ENCODE measurements at regions not wholly inside any gene's neighbourhood (a gene's known extent, or its start where the extent isn't known, plus 50 kb on each side); places are given as distances from the start of the nearest gene placed in this dataset.
"Not testable (repeated sequence)": the region's sequence is repeated elsewhere in the genome, so short reads cannot be mapped to it uniquely, and the experiment has no call there.

DNA sequence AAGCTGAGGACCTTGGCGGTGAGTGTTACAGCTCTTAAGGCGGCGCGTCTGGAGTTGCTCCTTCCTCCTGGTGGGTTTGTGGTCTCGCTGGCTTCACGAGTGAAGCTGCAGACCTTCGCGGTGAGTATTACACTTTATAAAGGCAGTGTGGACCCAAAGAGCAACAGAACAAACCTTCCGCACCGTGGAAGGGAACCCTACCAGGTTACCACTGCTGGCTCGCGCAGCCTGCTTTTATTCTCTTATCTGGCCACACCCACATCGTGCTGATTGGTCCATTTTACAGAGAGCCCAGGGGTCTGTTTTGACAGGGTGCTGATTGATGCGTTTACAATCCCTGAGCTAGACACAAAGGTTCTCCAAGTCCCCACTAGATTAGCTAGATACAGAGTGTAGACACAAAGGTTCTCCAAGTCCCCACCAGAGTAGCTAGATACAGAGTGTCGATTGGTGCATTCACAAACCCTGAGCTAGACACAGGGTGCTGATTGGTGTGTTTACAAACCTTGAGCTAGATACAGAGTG, 106.6 kb downstream of the FCRL5 start:
- ATAC-seq, result not testable (repeated sequence)

DNA sequence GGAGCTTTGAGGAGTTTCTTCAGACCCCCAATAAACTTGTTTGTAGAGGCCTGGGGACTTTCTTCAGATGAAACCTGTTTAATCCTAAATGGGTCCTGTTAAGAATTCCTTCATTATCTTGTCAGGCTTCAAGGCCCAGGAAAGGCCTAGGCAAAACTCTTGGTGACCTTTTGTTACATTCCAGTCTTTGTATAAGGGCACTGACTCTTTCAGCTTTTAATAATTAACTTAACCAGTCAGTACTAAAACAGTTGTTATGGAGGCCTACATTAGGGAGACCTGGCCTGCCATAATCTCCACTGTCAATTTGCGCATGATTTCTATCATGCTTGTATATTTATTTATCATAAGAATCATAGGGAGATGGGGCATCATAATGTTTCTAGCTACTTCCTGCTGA, 110.2 kb downstream of the FCRL5 start:
- ATAC-seq, result no peak
- TF ChIP-seq TCF4 (CRISPR knock-in tag; IDR thresholded peaks at IDR 0.05; ENCODE audit: borderline replicate concordance) (no peak), ESRRG (CRISPR knock-in tag; IDR thresholded peaks at IDR 0.05) (no peak), PPARA (CRISPR knock-in tag; IDR thresholded peaks at IDR 0.05; ENCODE audit: borderline replicate concordance) (no peak), RARB (CRISPR knock-in tag; IDR thresholded peaks at IDR 0.05) (no peak), ISL1 (CRISPR knock-in tag; IDR thresholded peaks at IDR 0.05) (no peak), ZC3H10 (CRISPR knock-in tag; IDR thresholded peaks at IDR 0.05) (no peak), TOX (CRISPR knock-in tag; IDR thresholded peaks at IDR 0.05; ENCODE audit: borderline replicate concordance) (no peak), ZFP30 (CRISPR knock-in tag; IDR thresholded peaks at IDR 0.05) (no peak)
- TF ChIP-seq, protein P1, sequence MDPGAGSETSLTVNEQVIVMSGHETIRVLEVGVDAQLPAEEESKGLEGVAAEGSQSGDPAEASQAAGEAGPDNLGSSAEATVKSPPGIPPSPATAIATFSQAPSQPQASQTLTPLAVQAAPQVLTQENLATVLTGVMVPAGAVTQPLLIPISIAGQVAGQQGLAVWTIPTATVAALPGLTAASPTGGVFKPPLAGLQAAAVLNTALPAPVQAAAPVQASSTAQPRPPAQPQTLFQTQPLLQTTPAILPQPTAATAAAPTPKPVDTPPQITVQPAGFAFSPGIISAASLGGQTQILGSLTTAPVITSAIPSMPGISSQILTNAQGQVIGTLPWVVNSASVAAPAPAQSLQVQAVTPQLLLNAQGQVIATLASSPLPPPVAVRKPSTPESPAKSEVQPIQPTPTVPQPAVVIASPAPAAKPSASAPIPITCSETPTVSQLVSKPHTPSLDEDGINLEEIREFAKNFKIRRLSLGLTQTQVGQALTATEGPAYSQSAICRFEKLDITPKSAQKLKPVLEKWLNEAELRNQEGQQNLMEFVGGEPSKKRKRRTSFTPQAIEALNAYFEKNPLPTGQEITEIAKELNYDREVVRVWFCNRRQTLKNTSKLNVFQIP (CRISPR knock-in tag; IDR thresholded peaks at IDR 0.05; ENCODE audit: borderline replicate concordance, low read depth), result no peak
- TF ChIP-seq, protein P2, sequence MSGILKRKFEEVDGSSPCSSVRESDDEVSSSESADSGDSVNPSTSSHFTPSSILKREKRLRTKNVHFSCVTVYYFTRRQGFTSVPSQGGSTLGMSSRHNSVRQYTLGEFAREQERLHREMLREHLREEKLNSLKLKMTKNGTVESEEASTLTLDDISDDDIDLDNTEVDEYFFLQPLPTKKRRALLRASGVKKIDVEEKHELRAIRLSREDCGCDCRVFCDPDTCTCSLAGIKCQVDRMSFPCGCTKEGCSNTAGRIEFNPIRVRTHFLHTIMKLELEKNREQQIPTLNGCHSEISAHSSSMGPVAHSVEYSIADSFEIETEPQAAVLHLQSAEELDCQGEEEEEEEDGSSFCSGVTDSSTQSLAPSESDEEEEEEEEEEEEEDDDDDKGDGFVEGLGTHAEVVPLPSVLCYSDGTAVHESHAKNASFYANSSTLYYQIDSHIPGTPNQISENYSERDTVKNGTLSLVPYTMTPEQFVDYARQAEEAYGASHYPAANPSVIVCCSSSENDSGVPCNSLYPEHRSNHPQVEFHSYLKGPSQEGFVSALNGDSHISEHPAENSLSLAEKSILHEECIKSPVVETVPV (CRISPR knock-in tag; IDR thresholded peaks at IDR 0.05), result no peak

DNA sequence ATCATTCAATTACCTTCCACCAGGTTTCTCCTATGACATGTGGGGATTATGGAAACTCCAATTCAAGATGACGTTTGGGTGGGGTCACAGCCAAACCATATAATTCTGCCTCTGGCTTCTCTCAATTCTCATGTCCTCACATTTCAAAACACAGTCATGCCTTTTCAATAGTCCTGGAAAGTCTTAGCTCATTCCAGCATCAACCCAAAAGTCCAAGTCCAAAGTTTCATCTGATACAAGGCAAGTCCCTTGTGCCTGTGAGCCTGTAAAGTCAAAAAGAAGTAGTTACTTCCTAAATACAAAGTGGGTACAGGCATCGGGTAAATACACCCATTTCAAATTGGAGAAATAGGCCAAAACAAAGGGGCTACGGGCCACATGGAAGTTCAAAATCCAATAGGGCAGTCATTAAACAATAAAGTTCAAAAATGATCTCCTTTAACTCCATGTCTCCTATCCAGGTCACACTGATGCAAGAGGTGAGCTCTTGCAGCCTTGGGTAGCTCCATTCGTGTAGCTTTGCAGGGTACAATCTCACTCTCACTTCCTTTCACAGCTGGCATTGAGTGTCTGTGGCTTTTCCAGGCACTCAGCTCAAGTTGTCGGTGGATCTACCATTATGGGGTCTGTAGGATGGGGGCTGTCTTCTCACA, 112.9 kb downstream of the FCRL5 start:
- no peak for ATAC-seq
- TF ChIP-seq ZNF70 (CRISPR knock-in tag; IDR thresholded peaks at IDR 0.05) (no peak), ARNTL (CRISPR knock-in tag; IDR thresholded peaks at IDR 0.05; ENCODE audit: borderline replicate concordance, low read depth) (no peak), ZNF565 (CRISPR knock-in tag; conservative IDR thresholded peaks at IDR 0.05; ENCODE audit: low read depth) (no peak), GLIS3 (CRISPR knock-in tag; IDR thresholded peaks at IDR 0.05) (no peak), ZNF8 (CRISPR knock-in tag; IDR thresholded peaks at IDR 0.05) (no peak), TCF4 (CRISPR knock-in tag; IDR thresholded peaks at IDR 0.05; ENCODE audit: borderline replicate concordance) (no peak), SNAI2 (CRISPR knock-in tag; IDR thresholded peaks at IDR 0.05) (no peak), PPARA (CRISPR knock-in tag; IDR thresholded peaks at IDR 0.05; ENCODE audit: borderline replicate concordance) (no peak), OSR1 (CRISPR knock-in tag; IDR thresholded peaks at IDR 0.05) (no peak), CSDC2 (CRISPR knock-in tag; IDR thresholded peaks at IDR 0.05) (no peak), ISL1 (CRISPR knock-in tag; IDR thresholded peaks at IDR 0.05) (no peak), ZC3H10 (CRISPR knock-in tag; IDR thresholded peaks at IDR 0.05) (no peak)
- TF ChIP-seq, protein P2 (CRISPR knock-in tag; IDR thresholded peaks at IDR 0.05), result no peak
- TF ChIP-seq, protein P3, sequence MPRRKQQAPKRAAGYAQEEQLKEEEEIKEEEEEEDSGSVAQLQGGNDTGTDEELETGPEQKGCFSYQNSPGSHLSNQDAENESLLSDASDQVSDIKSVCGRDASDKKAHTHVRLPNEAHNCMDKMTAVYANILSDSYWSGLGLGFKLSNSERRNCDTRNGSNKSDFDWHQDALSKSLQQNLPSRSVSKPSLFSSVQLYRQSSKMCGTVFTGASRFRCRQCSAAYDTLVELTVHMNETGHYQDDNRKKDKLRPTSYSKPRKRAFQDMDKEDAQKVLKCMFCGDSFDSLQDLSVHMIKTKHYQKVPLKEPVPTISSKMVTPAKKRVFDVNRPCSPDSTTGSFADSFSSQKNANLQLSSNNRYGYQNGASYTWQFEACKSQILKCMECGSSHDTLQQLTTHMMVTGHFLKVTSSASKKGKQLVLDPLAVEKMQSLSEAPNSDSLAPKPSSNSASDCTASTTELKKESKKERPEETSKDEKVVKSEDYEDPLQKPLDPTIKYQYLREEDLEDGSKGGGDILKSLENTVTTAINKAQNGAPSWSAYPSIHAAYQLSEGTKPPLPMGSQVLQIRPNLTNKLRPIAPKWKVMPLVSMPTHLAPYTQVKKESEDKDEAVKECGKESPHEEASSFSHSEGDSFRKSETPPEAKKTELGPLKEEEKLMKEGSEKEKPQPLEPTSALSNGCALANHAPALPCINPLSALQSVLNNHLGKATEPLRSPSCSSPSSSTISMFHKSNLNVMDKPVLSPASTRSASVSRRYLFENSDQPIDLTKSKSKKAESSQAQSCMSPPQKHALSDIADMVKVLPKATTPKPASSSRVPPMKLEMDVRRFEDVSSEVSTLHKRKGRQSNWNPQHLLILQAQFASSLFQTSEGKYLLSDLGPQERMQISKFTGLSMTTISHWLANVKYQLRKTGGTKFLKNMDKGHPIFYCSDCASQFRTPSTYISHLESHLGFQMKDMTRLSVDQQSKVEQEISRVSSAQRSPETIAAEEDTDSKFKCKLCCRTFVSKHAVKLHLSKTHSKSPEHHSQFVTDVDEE (CRISPR knock-in tag; IDR thresholded peaks at IDR 0.05), result no peak
- TF ChIP-seq, protein P4, sequence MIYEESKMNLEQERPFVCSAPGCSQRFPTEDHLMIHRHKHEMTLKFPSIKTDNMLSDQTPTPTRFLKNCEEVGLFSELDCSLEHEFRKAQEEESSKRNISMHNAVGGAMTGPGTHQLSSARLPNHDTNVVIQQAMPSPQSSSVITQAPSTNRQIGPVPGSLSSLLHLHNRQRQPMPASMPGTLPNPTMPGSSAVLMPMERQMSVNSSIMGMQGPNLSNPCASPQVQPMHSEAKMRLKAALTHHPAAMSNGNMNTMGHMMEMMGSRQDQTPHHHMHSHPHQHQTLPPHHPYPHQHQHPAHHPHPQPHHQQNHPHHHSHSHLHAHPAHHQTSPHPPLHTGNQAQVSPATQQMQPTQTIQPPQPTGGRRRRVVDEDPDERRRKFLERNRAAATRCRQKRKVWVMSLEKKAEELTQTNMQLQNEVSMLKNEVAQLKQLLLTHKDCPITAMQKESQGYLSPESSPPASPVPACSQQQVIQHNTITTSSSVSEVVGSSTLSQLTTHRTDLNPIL (CRISPR knock-in tag; IDR thresholded peaks at IDR 0.05; ENCODE audit: low read depth), result no peak

All from SK-N-SH treated with all-trans-retinoic acid at 6 μM for 48 hours (cell line).